Left colon (tissue), 2 donors: ENCODE measurements at regions not wholly inside any gene's neighbourhood (a gene's known extent, or its start where the extent isn't known, plus 50 kb on each side); places are given as distances from the start of the nearest gene placed in this dataset.

Experiments
- ATAC-seq: fragments of 200-7000 bp; cut with Tn5 transposase; one replicate; pipeline ENCODE4 v1.9.1; 2020; ENCODE audit warnings: mild to moderate bottlenecking, moderate library complexity
- DNase-seq, 2 donors: peaks; one replicate each; pipeline ENCODE4 v3.0.0-alpha.2; 2020
- intact Hi-C, 2 donors: fragments of 100-400 bp; cut with DNase I in 1 of 2; cut with micrococcal nuclease in 1 of 2; formaldehyde crosslinking; loops; one replicate each; pipeline versions ENCODE4 v1.11.2 to v1.14.0; 2022; cut with DNase I, micrococcal nuclease
- donor health status: DM: no; HTN: no; CAD: no.
- donor health status: DM: yes; HTN: yes; CAD: no.

DNA sequence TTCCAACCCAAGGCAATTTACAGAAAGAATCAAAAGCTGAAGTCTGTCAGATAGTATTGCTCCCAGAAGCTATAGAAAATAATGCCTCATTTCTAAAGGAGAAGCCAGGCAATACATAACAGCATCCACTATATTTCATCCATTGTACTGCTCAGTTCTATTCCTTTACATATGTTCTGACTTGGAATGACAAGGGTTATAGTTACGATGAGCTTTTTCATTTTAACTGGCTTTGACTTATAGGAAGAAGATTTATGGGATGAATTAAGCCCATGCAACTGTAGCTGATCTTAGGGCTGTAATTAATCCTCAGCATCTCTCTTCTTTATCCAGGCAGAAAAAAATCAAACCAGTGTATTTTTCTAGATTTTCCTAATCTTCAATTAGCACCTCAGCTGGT is 676.3 kb upstream of the CCDC54 start:
- ATAC-seq (no peak), DNase-seq (no peak)
- intact Hi-C loops, result no loop called here

DNA sequence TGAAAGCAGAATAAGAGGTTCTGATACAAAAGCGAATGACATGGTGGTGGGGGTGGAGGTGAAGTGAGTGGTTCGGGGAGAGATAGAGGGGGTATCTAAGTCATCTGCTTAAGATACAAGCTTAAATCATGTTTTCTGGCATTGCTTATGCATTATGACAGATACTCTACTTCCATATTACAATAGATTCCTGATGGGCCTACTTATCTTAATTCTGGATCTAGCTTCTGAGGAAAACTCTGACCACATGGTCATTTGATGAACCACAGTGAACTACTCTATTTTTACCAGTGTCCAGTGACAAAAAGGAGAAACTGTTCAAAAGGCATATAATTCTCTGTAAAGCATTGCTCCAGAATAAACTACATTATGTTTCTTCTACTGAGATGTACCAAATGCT is 673.7 kb upstream of the CCDC54 start:
- intact Hi-C loops, result no loop called here
- DNase-seq (no peak), ATAC-seq (no peak)

DNA sequence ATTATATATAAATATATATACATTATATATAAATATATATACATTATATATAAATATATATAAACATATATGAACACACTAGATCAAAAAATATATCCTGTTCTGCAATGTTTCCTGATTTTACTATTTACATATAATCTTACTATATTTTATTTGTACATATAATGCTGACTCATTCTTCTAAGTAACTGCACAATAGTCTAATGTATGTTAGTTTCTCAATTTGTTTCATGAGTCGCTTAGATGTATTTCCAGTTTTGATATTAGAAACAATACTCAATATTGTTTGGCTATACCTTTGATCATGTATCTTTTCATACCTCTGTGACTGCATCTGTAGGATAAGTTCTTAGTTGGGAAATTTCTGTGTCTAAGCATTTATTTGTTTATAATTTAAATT is 669.9 kb upstream of the CCDC54 start:
- intact Hi-C loops, result no loop called here
- ATAC-seq (no peak), DNase-seq (no peak)

DNA sequence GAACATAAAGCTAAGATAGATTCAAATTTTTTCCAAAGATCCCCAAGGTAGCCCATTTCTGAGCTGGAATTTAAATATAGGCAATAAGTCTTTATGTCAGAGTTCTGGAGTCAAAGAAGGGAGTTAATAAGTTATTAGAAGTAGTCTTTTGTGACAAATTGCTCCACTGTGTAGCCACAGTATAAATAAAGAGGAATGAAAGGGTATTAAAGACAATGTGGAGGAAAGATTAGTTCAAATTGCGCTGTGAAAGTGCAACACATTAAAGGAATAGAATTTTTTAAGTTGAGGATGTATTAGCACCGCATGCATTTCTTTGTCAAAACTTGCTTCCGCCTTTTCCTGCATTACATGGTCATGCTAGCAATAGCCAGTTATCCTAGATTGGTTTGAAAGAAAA is 666.6 kb upstream of the CCDC54 start:
- ATAC-seq (no peak), DNase-seq (no peak)
- intact Hi-C loops, result no loop called here

DNA sequence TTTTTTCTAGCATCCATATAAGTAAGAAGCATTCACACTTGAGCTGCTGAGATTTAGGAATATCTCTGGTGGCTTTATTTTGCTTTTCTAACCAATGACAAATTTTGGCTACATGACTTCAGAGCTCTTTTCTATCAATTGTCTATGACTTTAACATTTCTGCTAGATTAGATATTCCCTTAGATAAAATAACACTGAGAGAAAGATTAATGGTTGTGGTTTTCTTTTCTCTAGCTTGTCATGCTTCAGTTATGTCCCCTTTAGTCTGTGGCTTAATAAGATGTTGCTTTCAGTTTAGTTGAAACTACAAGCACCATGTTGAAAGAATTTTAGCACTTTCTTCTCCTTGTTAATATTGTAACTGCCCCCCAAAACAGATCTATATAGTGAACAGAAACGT is 665.6 kb upstream of the CCDC54 start:
- DNase-seq (no peak), ATAC-seq (no peak)
- intact Hi-C loops, result no loop called here

DNA sequence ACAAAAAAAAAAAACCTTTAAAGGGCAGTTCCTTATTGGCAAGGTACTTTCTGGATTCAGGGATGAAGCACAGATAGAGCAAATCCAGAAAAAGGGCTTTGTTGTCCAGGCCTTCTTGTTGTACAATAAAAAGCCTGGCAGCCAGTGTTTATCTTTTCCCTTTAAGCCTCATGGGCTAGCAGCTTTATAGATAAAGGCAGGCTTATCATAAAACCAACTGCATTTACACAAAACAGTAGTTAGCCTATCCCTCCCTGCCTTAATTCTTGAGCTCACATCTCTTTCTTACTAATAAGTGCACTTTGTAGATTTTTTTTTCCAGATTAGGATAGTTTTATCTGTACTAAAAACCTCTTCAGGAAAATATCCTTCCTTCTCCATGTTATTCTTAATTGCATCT is 662.8 kb upstream of the CCDC54 start:
- ATAC-seq (no peak), DNase-seq (no peak)
- intact Hi-C loops, result no loop called here

DNA sequence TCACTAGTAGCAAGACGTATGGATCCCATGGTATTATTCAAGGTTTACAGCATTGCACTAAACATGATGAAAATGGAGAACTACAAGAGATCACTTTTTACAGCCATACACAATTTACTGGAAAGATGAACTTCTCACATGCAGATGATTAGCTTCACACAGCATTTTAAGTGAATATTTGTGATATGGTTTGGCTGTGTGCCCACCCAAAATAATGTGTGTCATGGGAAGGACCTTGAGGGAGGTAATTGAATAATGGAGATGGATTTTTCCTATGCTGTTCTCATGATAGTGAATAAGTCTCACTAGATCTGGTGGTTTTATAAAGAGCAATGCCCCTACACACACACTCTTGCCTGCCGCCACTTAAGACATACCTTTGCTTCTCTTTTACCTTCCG is 662.0 kb upstream of the CCDC54 start:
- ATAC-seq (no peak), DNase-seq (no peak)
- intact Hi-C loops, result no loop called here

DNA sequence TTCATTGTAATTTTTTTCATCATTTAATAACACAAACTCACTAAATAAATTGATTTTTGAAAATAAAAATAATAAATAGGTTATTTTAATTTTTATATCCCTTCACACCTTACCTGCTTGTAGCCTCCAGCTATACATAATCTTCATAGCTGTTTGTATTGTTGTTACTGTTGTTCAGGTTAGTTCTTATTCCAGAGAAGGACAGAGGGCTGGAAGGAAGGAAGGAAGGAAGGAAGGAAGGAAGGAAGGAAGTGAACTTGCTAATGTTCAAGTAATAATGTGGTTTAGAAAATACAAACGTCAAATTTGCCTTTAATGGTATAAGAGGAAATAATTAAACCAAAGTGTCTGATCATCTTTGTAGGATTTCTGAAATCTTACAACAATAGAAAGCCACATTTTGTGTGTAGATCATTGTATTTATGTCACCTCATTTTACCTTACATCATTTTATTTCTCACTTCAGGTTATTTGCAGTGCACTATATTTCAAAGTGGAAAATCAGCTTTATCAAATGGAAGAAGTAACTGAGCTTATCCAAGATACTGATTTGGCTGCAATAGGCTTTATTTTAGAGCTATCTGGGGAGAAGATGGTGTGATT is 660.0 kb upstream of the CCDC54 start:
- DNase-seq (no peak), ATAC-seq (no peak)
- intact Hi-C loops, result no loop called here

DNA sequence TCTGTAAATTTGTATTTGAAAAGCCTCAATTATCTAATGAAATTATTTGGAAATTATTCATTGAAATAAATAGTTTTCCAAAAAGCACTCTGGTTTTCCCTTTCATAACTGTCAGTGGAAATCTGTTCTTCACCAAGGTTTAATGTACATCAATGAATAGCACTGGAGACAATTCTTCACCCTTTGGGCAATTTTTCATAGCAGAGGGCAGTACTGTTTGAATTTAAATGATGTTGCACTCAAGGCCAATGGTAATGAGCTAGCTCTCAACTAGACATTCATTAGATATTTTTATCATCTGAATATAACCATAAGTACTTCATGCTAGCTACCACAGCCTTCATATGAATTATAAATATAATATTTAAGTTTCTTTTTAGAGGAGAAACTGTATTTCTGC is 658.2 kb upstream of the CCDC54 start:
- intact Hi-C loops, result no loop called here
- DNase-seq, result no peak
- no peak for ATAC-seq

DNA sequence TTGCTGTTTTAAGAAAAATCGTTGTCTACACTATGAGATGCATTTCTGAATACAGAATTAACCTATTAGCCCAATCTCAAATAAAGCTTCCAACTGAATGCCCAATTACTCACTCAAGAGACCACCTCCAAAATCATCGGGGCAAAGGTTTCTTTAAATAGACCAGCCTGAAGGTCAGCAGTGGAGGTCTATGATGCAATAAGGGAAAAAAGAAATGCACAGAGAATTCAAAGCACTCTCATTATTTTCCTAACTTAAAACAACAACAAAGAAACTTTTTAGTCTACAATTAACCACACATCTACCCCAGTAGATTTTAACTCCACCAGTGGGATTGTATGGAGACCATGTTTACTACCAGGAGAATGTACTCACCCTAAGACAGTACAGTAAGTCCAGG is 657.7 kb upstream of the CCDC54 start:
- DNase-seq (no peak), ATAC-seq (no peak)
- intact Hi-C loops, result no loop called here

DNA sequence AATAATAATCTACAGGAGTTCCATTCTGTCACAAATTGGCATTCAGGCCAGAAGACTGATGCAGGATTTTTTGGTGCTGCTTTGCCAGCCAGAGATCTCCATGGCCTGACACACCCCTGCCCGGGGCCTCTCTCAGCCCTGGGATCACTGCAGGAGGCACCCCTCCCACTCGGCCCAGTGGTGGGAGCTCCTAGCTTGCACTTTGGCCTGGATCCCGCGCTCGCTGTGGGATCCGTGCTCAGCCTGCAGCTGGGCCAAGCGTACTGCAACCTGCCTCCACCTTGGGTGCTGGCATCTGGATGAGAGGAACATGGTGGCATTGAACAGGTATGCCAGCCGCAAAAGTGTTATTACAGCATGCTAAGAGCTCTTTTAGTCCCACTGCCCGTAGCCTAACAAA is 656.7 kb upstream of the CCDC54 start:
- no peak for DNase-seq
- no peak for ATAC-seq
- intact Hi-C loops, result no loop called here

DNA sequence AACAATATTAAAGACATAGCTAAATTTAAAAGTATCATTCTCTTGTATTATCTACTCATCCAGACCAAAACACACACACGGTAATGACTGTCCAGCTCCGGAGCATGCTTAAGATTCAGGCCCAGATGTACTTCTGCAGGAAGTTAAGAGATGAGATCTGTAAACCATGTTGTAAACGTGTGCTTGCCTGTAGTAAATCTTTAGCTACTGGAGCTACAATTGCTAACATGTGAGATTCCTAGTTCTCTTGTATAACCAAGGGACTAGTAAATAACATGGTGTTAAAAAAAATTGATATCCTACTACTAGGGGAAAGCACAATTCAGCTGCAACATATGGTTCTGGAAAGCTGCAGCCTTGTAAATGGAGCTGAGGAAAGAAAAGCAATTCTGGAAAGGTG is 651.7 kb upstream of the CCDC54 start:
- no peak for ATAC-seq
- DNase-seq, result no peak
- intact Hi-C loops, result no loop called here

DNA sequence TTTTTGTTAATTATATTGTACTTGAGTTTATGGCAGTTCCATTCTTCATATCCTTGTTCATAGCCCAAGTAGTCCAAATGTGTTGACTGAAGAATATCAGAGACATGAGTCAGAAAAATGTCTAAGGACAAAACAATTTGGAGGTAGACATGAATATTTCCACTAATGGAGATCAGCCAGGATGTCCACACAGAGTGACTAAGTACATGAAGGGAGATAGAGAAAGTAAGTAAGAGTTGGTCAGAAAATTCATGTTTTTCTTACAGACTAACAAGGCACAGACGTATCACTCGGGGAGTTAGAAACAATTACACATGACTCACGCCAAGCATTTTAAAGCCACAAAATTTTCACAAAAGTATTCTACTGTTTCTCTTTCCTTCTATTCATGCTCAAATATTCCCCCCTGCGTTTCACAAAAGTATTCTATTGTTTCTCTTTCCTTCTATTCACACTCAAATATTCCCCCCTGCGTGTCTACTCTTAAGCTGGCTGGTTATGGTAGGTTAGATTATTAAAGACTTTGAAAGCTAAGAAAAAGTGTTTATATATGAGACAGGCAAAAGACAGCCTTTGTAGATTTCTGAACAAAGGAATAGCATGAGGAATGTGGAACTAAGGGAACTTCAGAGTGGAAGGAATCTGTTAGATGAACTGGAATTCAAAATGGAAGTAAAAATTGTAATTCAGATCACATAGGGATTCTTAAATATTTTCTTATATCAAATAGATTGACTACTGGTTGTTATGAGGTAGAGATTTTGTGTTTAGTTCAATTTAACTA is 648.7 kb upstream of the CCDC54 start:
- ATAC-seq, result no peak
- intact Hi-C loops, result no loop called here
- no peak for DNase-seq

DNA sequence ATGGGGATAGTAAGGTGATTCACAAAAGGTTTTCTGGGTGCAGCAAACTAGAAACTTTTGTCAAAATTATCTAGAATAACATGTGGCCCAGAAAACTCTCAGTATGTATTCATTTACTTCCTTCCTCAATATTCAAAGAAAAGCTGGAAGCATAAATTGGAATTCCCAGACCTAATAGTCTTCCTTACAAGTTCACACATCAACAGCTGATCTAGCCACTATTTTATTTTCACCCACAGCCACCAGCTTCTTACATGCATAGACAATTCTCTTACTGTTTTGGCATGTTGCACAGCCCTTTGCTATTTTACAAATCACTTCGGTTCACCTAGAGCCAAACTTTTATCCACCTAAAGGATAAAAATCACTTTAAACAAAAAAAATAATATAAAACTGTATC is 647.8 kb upstream of the CCDC54 start:
- ATAC-seq (no peak), DNase-seq (no peak)
- intact Hi-C loops, result no loop called here

DNA sequence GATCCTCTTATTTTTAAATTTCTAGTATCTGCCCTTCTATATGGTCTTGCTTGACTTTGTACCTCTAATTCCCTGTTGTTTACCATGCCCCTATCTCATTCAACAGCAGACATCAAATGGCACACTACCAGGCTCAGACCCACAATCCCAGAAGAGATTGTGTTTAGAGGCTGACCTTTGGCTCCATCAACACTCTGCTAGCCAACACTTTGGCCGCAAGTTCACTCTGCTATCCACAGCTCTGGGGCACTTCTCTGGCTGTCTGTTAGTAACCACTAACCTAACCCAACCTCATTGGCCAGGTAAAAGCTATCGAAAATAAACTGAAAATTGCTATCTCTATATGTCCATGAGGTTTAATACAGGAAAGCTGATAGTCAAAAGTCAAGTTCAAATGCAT is 646.0 kb upstream of the CCDC54 start:
- no peak for ATAC-seq
- intact Hi-C loops, result no loop called here

DNA sequence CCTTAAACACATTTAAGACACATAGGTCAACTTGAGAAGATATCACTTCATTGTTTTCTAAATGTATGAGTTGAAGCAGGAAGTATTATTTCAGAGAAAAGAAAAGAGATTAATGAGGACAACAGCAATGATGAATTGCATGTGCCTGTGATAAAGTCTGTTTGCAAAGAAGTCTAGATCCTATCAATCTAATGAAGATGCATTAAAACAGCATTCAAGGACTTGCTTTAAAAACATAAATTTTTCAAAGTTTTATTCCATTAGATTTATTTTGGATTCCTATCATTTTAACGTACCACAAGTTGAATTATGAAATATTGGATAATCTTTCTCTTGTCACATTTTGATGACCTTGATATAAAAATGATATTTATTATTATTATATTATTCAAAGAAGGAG is 642.5 kb upstream of the CCDC54 start:
- DNase-seq, result no peak
- intact Hi-C loops, result no loop called here
- no peak for ATAC-seq

More for the DNA sequence above, 646.0 kb upstream of the CCDC54 start:
- no peak for DNase-seq

DNA sequence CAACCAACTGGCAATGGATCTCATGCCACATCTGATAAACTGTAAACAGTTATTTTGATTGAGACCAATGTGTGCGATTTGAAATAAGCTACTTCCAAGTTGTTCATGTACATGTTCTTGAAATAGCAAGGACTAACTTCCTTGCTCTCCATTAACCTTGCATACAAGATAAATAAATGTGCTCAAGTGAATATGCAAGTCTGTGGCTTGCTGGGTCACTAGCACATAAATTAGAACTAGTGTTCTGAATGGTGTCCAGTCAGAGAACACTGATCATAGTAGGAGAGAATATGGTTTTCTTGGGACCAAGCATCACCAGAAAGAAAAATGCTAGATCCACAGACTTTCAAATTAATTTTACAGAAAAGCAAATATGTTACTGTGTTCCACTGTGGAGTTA is 640.0 kb upstream of the CCDC54 start:
- ATAC-seq (no peak), DNase-seq (no peak)
- intact Hi-C loops, result no loop called here

DNA sequence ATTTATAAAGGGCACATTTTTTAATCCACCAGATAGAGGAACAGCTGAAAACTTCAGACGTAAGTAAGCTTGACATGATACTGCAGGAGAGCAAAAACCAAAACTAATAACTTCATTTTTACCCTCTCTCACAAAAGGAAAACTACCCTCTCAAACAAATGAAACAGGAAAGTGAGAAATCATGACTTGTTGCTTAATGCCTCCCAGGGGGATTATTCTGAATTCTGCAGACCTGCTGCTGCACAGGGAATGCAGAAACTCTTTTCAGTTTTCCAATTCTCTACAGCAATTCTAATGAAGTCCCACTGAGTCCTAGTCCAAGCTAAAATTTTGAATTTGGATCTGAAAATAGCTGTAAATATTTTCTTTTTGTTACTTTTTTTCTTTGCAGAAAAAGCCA is 637.1 kb upstream of the CCDC54 start:
- ATAC-seq (no peak), DNase-seq (no peak)
- intact Hi-C loops, result no loop called here

DNA sequence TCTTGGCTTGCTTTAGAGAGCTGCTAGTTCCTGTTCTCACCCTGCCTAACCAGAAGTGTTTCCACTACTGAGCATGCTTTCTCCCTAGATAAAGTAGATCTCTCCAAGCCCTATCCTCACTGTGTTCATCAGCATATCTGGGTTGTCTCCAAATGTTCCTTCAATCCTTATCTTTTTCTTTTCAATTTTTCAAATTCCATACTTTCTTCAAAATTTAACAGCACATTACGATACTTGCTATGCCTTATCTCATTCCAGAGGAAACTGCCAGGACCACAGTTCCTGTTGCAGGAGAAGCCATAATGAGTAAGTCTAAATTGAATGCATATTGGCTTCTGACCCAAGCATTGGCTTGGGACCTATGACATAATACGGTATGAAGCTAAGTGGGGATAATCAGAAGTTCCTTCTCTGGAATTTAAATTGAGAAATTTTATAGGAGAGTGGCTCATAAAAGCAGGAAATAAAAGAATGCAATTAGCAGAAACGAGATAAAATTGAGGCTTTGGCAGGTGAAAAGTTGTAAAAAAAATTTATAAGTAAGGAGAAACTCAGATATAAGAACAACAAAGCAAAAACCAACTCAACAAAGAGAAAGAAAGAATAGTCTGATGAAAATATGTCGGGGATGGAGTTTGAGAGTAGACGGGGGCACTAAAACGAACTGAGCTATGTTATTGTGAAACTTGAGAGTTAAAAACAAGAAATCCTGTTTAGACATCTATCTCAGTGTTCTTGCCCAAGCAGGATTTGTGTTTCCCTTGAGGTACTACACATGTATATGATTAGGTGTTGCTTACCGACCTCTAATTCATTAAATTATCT is 631.7 kb upstream of the CCDC54 start:
- ATAC-seq (no peak), DNase-seq (no peak)
- intact Hi-C loops, result no loop called here

DNA sequence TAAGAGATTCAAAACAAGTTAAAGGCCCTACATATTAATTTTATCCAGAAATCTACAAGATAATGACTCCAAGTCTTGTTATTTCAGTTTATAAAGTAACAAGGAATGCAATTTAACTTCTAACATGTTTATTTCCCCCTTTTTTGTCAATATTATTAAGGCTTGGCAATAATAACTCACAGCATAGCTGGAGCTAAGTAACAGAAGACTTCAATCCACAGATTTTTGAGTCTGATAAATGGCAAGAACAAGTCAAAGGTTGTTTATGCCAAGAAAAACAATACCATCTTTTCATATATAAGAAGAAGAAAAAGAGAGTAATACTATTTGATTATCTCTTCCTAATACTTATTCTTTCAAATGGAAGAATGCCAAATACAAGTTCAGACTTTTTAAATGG is 631.0 kb upstream of the CCDC54 start:
- DNase-seq (no peak), ATAC-seq (no peak)
- intact Hi-C loops, result no loop called here
